Upper lobe of right lung (tissue), 1 donor: ENCODE measurements at regions not wholly inside any gene's neighbourhood (a gene's known extent, or its start where the extent isn't known, plus 50 kb on each side); places are given as distances from the start of the nearest gene placed in this dataset.

Experiments
- ATAC-seq: fragments of 200-7000 bp; cut with Tn5 transposase; one replicate; pipeline ENCODE4 v1.9.1; 2020; ENCODE audit warnings: mild to moderate bottlenecking, moderate library complexity
- DNase-seq: peaks from one replicate; pipeline ENCODE4 v3.0.0-alpha.2; 2020
- H3K27ac ChIP-seq: fragments of 200-600 bp; one replicate; pipeline ENCODE4 v1.8.0; 2022
- H3K27me3 ChIP-seq: fragments of 200-600 bp; one replicate; pipeline ENCODE4 v1.8.0; 2022; ENCODE audit warnings: mild to moderate bottlenecking
- H3K36me3 ChIP-seq: fragments of 200-600 bp; one replicate; pipeline ENCODE4 v1.8.0; 2022
- H3K4me1 ChIP-seq: fragments of 200-600 bp; one replicate; pipeline ENCODE4 v1.8.0; 2022
- H3K4me3 ChIP-seq: fragments of 200-600 bp; one replicate; pipeline ENCODE4 v1.8.0; 2022; ENCODE audit warnings: mild to moderate bottlenecking
- H3K9me3 ChIP-seq: fragments of 200-600 bp; one replicate; pipeline ENCODE4 v1.8.0; 2022
- CTCF ChIP-seq: fragments of 200-600 bp; IDR thresholded peaks from one replicate; pipeline ENCODE4 v1.8.0; 2022; ENCODE audit warnings: antibody characterized with exemption
- intact Hi-C: fragments of 100-400 bp; cut with DNase I; formaldehyde crosslinking; loops from one replicate; pipeline ENCODE4 v1.11.0; 2022
- donor health status: DM: no; HTN: yes; CAD: no; lungs with severe emphysema.

- Histone ChIP-seq H3K9me3 (no peaks in the 10 kb centered on the region), H3K27ac (no peak overlapping the region), H3K4me3 (no peak overlapping the region), H3K27me3 (no peaks in the 10 kb centered on the region), H3K4me1 (no peaks in the 10 kb centered on the region), H3K36me3 (no peaks in the 10 kb centered on the region)
- TF ChIP-seq CTCF = no peak
- ATAC-seq (no peak), DNase-seq (no peak)
- intact Hi-C loops = no loop called here
Observed at GRCh38 chr18:14974088-14974487, 226.1 kb downstream of the ANKRD30B start.

GRCh38 chr18:14974576-14974975, 226.6 kb downstream of the ANKRD30B start:
- no peak overlapping the region for H3K4me3 ChIP-seq
- no peaks in the 10 kb centered on the region for H3K36me3 ChIP-seq
- intact Hi-C loops = no loop called here
- ATAC-seq (peak; percentile 17), DNase-seq (no peak)
- no peaks in the 10 kb centered on the region for H3K4me1 ChIP-seq
- no peak for TF ChIP-seq CTCF
- H3K9me3 ChIP-seq = no peaks in the 10 kb centered on the region
- H3K27me3 ChIP-seq = no peaks in the 10 kb centered on the region
- H3K27ac ChIP-seq = no peak overlapping the region

GRCh38 chr18:14975431-14975830, 227.5 kb downstream of the ANKRD30B start:
- Histone ChIP-seq H3K36me3 (no peaks in the 10 kb centered on the region), H3K4me1 (no peaks in the 10 kb centered on the region), H3K27me3 (no peaks in the 10 kb centered on the region), H3K4me3 (no peak overlapping the region), H3K9me3 (no peaks in the 10 kb centered on the region), H3K27ac (no peak overlapping the region)
- DNase-seq (no peak), ATAC-seq (no peak)
- TF ChIP-seq CTCF = no peak
- intact Hi-C loops = no loop called here

GRCh38 chr18:14976736-14977430, 228.9 kb downstream of the ANKRD30B start:
- Histone ChIP-seq H3K27me3 (no peaks in the 10 kb centered on the region), H3K27ac (no peak overlapping the region), H3K9me3 (no peaks in the 10 kb centered on the region), H3K4me1 (no peaks in the 10 kb centered on the region), H3K4me3 (no peak overlapping the region), H3K36me3 (no peaks in the 10 kb centered on the region)
- DNase-seq = no peak
- ATAC-seq = no peak
- intact Hi-C loops = no loop called here
- no peak for TF ChIP-seq CTCF

GRCh38 chr18:14978191-14978590, 230.2 kb downstream of the ANKRD30B start:
- H3K4me1 ChIP-seq = no peaks in the 10 kb centered on the region
- TF ChIP-seq CTCF = no peak
- ATAC-seq = no peak
- H3K9me3 ChIP-seq = no peaks in the 10 kb centered on the region
- intact Hi-C loops = no loop called here
- no peak for DNase-seq
- no peak overlapping the region for H3K27ac ChIP-seq
- H3K4me3 ChIP-seq = no peak overlapping the region
- H3K36me3 ChIP-seq = no peaks in the 10 kb centered on the region
- no peaks in the 10 kb centered on the region for H3K27me3 ChIP-seq
